DOHH2 (cell line): ENCODE measurements at regions not wholly inside any gene's neighbourhood (a gene's known extent, or its start where the extent isn't known, plus 50 kb on each side); places are given as distances from the start of the nearest gene placed in this dataset.

ENCODE experiments used
- CTCF ChIP-seq: fragments of 200-600 bp; sonication (generic); IDR thresholded peaks from one replicate; pipeline ENCODE4 v1.5.1; 2014; ENCODE audit warnings: antibody characterized with exemption, mild to moderate bottlenecking, low read depth, low read length; ENCODE audit not compliant: poor library complexity, severe bottlenecking
- EZH2phosphoT487 ChIP-seq: fragments of 200-600 bp; sonication (generic); IDR thresholded peaks from 2 replicates; pipeline ENCODE4 v1.6.1; 2017; ENCODE audit warnings: borderline replicate concordance, mild to moderate bottlenecking, antibody characterized with exemption, low read length, moderate library complexity, mixed read lengths

DNA sequence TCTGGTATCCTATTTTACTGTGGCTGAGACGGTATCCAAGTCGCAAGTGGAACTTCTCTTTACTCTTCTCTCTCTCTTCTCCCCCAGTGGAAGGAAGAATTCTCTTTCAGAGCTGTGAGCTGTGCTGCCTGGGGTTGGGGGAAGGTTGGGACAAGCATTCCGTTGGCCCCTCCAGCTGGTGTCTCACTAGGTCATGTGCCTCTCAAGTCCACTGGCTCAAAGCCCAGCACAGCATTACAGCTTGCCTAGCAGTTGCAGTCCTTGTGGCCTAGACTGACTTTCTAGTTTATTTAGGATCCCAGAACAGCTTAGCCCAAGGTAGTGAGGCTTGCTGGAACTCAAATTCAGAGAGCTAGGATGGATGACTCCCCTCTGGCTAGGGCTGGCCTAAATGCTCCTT lies 76.1 kb upstream of the SPATA16 start:
- TF ChIP-seq CTCF (no peak), EZH2phosphoT487 (no peak)
